MM.1S (cell line): ENCODE measurements at regions not wholly inside any gene's neighbourhood (a gene's known extent, or its start where the extent isn't known, plus 50 kb on each side); places are given as distances from the start of the nearest gene placed in this dataset.

ENCODE experiments used
- DNase-seq: peaks from one replicate; pipeline ENCODE4 v3.0.0-alpha.2; 2015
- H2AFZ ChIP-seq: fragments of 300-600 bp; sonication (generic); 2 replicates; pipeline ENCODE4 v1.6.0; 2016; ENCODE audit warnings: antibody characterized with exemption, low read length
- H3F3A ChIP-seq: fragments of 300-600 bp; sonication (generic); 2 replicates; pipeline ENCODE4 v1.6.1; 2016; ENCODE audit warnings: mild to moderate bottlenecking, antibody characterized with exemption, low read length, moderate library complexity, mixed read lengths; ENCODE audit not compliant: insufficient read depth
- H3K27ac ChIP-seq: fragments of 300-600 bp; sonication (generic); 2 replicates; pipeline ENCODE4 v1.5.1; 2016; ENCODE audit warnings: mild to moderate bottlenecking, low read length
- H3K27me3 ChIP-seq: fragments of 300-600 bp; sonication (generic); replicated peaks from 2 replicates; pipeline ENCODE4 v1.6.0; 2016; ENCODE audit warnings: low read length; ENCODE audit not compliant: insufficient read depth
- H3K36me3 ChIP-seq: fragments of 300-600 bp; sonication (generic); replicated peaks from 2 replicates; pipeline ENCODE4 v1.6.1; 2016; ENCODE audit warnings: mild to moderate bottlenecking, low read length, mixed read lengths; ENCODE audit not compliant: insufficient read depth
- H3K4me1 ChIP-seq: fragments of 300-600 bp; sonication (generic); 2 replicates; pipeline ENCODE4 v1.6.1; 2016; ENCODE audit warnings: low read length, mixed read lengths
- H3K4me2 ChIP-seq: fragments of 300-600 bp; sonication (generic); 2 replicates; pipeline ENCODE4 v1.6.0; 2016; ENCODE audit warnings: low read depth, low read length
- H3K4me3 ChIP-seq: fragments of 300-600 bp; sonication (generic); 2 replicates; pipeline ENCODE4 v1.5.1; 2016; ENCODE audit warnings: low read length, mixed read lengths
- H3K79me2 ChIP-seq: fragments of 300-600 bp; sonication (generic); 2 replicates; pipeline ENCODE4 v1.6.1; 2016; ENCODE audit warnings: mixed run types, low read length, mixed read lengths
- H3K9ac ChIP-seq: fragments of 300-600 bp; sonication (generic); 2 replicates; pipeline ENCODE4 v1.6.1; 2016; ENCODE audit warnings: low read length, mixed read lengths
- H3K9me2 ChIP-seq: fragments of 300-600 bp; sonication (generic); replicated peaks from 2 replicates; pipeline ENCODE4 v1.6.1; 2016; ENCODE audit warnings: mild to moderate bottlenecking, low read length, mixed read lengths; ENCODE audit not compliant: insufficient read depth
- H3K9me3 ChIP-seq: fragments of 300-600 bp; sonication (generic); replicated peaks from 2 replicates; pipeline ENCODE4 v1.6.1; 2016; ENCODE audit warnings: mild to moderate bottlenecking, low read length, mixed read lengths; ENCODE audit not compliant: insufficient read depth
- H4K20me1 ChIP-seq: fragments of 300-600 bp; sonication (generic); 2 replicates; pipeline ENCODE4 v1.6.1; 2016; ENCODE audit warnings: mild to moderate bottlenecking, low read length, moderate library complexity, mixed read lengths; ENCODE audit not compliant: insufficient read depth
- CTCF ChIP-seq: fragments of 300-600 bp; sonication (generic); IDR thresholded peaks from 2 replicates; pipeline ENCODE4 v1.5.1; 2016; ENCODE audit warnings: antibody characterized with exemption, low read length, mixed read lengths
- EZH2 ChIP-seq: fragments of 300-600 bp; sonication (generic); optimal IDR thresholded peaks from 2 replicates; pipeline ENCODE3; 2017; ENCODE audit warnings: low read depth, mild to moderate bottlenecking, antibody characterized with exemption, low read length, mixed read lengths
- EZH2phosphoT487 ChIP-seq: fragments of 300-600 bp; sonication (generic); IDR thresholded peaks from 2 replicates; pipeline ENCODE4 v1.6.1; 2018; ENCODE audit warnings: antibody characterized with exemption, low read length

GRCh38 chr5:96236051-96236450 is 197.0 kb downstream of the PCSK1 start:
- H3K79me2 ChIP-seq = no peaks in the 10 kb centered on the region
- H3K9me2 ChIP-seq = no peaks in the 10 kb centered on the region
- H3K4me2 ChIP-seq = no peak overlapping the region
- no peaks in the 10 kb centered on the region for H3K9me3 ChIP-seq
- H3K36me3 ChIP-seq = no peaks in the 10 kb centered on the region
- no peak overlapping the region for H3K27ac ChIP-seq
- H3K9ac ChIP-seq = no peak overlapping the region
- H3F3A ChIP-seq = peaks cover 3% of the 10 kb centered on the region; the same call in 1 of the 2 replicates
- no peak overlapping the region for H3K4me3 ChIP-seq
- no peaks in the 10 kb centered on the region for H4K20me1 ChIP-seq
- TF ChIP-seq EZH2phosphoT487 (no peak), CTCF (no peak), EZH2 (no peak)
- no peaks in the 10 kb centered on the region for H3K27me3 ChIP-seq
- DNase-seq = no peak
- no peak overlapping the region for H2AFZ ChIP-seq
- no peaks in the 10 kb centered on the region for H3K4me1 ChIP-seq

- Histone ChIP-seq H3K4me2 (no peak overlapping the region), H2AFZ (no peak overlapping the region), H3K9me3 (no peaks in the 10 kb centered on the region), H4K20me1 (no peaks in the 10 kb centered on the region), H3K79me2 (no peaks in the 10 kb centered on the region), H3K27ac (no peak overlapping the region), H3K4me3 (no peak overlapping the region), H3K4me1 (no peaks in the 10 kb centered on the region), H3K36me3 (no peaks in the 10 kb centered on the region), H3K27me3 (no peaks in the 10 kb centered on the region), H3K9me2 (no peaks in the 10 kb centered on the region), H3K9ac (no peak overlapping the region), H3F3A (peaks cover 3% of the 10 kb centered on the region; the same call in 1 of the 2 replicates)
- TF ChIP-seq CTCF (no peak), EZH2phosphoT487 (no peak)
- no peak for DNase-seq
Observed at GRCh38 chr5:96235008-96235910, 197.8 kb downstream of the PCSK1 start.

GRCh38 chr5:96232602-96233001 is 200.4 kb downstream of the PCSK1 start:
- no peak for DNase-seq
- TF ChIP-seq EZH2phosphoT487 (no peak), EZH2 (no peak), CTCF (no peak)
- no peak overlapping the region for H2AFZ ChIP-seq
- no peaks in the 10 kb centered on the region for H4K20me1 ChIP-seq
- H3F3A ChIP-seq = peaks cover 3% of the 10 kb centered on the region; the same call in 1 of the 2 replicates
- no peak overlapping the region for H3K4me3 ChIP-seq
- H3K79me2 ChIP-seq = no peaks in the 10 kb centered on the region
- H3K9ac ChIP-seq = no peak overlapping the region
- no peak overlapping the region for H3K27ac ChIP-seq
- H3K9me3 ChIP-seq = no peaks in the 10 kb centered on the region
- no peaks in the 10 kb centered on the region for H3K4me1 ChIP-seq
- H3K4me2 ChIP-seq = no peak overlapping the region
- H3K36me3 ChIP-seq = no peaks in the 10 kb centered on the region
- no peaks in the 10 kb centered on the region for H3K27me3 ChIP-seq
- H3K9me2 ChIP-seq = no peaks in the 10 kb centered on the region
